KG1 (cell line): ENCODE measurements at regions not wholly inside any gene's neighbourhood (a gene's known extent, or its start where the extent isn't known, plus 50 kb on each side); places are given as distances from the start of the nearest gene placed in this dataset.

Source experiments
- DNase-seq: peaks from one replicate; lab custom pipeline; 2025; lab: John Stamatoyannopoulos, UW

DNA sequence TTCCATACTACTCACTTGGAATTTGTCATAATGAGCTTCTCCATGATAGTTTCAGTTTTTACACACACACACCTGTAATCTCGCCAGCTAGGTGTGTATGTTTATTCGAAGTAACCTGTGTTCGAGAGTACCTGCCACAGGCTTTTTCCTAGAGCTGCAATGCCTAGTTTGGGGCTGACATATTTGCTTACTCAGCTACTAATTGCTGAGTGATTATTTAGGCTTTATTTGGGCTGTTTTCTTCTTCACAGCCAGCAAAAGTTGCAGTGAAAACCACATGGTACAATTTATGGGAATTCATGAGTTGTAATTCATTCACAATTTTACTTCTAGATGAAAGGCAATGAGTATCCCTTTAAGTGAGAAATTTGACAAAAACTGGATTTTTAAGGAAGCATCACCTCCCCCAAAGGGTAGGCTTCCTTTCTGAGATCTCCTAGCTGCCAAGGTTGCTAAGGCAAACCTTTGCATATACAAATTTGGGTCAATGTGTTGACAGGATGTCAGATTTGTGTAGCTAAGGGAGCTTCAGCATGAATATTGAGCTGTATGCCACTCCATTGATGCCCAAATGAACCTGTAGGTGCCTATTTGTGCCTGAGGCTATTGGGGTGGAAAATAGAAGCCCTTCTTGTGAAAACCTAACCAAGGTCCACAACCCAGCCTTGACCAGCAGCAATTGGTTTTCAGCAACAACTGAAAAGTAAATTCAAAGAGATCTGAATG lies 108.7 kb upstream of the OTX2 start:
- DNase-seq = no peak

DNA sequence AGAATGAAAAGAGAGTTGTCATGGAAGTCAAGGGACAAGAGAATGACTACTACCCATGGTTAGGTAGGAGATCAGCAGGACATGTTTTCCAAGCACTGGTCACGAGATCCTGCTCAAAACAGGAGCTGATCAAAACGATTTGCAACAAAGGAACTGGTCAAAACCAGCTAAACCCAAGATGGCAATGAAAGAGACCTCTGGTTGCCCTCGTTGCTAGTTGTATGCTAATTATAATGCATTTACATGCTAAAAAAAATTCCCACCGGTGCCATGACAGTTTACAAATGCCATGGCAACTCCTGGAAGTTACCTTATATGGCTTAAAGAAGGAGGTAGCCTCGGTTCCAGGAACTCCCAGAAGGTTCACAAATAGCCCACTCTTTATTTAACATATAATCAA lies 95.0 kb upstream of the OTX2 start:
- no peak for DNase-seq

DNA sequence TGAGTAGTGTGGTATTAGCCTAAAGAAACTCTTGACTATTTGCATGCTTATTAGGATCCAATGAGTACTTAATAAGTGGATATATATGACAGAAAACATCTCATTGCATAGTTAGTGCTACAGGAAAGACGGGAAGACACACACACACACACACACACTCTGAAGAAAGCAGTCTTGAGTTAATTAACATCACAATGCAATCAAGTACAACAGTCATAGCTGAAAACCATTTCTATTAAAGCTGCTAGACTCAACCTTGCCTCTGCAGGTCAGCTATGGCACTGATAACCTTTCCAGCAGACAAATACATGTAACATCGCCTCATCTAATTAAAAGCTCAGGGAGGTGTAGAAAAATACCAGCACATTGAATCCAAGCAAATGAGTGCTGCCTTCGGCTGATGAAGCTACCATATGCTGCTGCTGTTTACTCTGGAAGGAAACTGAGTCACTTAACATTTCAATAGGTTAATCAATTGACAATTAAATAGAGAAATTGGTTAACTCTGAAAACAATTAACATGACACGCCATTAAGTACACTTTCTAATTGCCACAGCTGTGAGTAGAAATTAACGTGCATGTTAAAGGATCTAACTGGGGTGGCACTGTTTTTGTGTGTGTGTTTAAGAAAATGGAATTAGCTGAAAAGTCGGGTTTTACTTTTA lies 93.2 kb upstream of the OTX2 start:
- DNase-seq = no peak

DNA sequence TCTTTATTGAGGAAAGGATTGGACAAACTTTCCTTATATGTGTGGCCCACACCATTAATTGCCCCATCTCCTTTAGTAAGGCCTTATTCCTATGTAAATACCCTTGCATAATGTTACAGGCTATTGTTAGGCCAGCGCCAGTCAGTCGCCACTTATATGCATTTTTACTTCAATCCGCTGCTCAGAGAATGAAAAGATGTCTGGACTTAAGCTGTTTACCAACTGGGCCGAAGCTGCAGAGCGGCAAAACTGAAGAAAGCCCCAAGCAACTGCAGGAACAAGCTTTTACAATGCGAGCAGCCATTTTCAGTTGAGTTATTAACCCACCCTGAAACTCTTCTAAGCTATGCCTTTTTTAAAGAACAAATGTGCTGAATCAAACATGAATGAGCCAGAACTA lies 92.1 kb upstream of the OTX2 start:
- DNase-seq = no peak

DNA sequence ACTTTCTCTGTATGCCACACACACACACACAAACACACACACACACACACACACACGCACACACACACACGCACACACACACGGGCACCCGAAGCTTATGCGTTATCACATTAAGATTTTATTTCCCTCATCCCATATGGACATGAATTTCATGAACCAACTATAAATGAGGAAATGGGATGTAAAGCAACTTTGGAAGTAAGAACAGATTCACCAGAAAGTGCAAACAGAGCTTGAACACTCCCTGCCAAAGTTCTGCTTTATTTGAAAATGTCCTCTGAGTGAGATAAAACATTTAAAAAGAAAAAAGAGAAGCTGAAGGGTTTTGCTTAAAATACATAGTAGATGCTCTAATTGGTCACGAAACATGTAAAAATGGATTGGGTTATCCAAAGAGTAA lies 90.4 kb upstream of the OTX2 start:
- DNase-seq = no peak

DNA sequence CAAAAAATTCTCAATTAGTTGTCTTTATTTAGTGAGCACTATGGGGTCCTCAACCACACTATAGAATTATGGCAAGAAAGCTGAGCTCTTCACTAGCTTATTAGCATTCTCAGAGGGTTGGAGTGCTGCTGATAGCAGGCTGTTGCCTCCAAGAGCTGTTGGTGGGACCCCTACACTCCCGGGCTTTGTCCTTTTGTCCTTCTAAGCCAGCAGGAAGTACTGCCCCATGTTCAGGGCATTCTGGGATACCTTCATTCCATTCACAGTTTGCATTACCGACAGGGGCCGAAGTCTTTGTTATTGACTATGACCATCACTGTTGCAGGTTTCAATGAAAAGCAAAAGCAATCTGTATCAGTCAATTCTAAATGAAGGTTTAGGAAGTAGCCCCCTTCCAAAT lies 89.5 kb upstream of the OTX2 start:
- DNase-seq = no peak

DNA sequence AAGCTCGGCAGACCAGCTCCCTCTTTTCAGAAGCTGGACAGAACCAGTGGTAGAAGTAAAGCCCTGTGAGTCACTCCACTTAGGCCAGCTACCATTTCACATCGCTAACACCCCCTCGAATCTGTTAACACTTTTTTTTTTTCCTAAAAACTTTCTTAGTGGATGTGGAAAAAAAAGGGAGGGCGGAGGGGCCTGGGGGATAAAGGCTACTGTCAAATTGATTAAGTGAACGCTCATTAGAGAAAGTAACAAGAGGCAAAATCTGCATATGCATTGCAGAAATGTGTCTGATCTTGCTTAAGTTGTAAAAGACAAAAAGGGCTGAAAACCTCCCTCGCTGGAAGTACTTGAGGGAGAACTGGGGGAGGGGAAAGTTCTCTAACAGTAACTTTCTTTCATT lies 86.6 kb upstream of the OTX2 start:
- no peak for DNase-seq

DNA sequence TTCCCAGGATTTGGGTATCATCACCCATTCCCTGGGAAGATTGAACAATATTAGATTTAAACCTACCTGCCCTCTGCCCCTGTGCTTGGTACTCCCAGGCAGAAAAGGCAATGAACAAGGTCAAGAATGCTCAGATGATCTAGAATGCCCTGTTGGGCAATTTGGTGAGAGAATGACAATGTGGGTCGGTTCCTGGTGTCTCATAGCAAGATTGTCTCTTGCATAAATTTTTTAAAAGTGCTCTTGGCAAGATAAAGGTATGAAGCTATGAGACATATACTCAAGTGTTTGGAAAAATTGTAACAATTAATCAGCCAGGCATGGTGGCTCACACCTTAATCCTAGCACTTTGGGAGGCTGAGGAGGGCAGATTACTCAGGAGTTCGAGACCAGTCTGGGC lies 86.0 kb upstream of the OTX2 start:
- no peak for DNase-seq

DNA sequence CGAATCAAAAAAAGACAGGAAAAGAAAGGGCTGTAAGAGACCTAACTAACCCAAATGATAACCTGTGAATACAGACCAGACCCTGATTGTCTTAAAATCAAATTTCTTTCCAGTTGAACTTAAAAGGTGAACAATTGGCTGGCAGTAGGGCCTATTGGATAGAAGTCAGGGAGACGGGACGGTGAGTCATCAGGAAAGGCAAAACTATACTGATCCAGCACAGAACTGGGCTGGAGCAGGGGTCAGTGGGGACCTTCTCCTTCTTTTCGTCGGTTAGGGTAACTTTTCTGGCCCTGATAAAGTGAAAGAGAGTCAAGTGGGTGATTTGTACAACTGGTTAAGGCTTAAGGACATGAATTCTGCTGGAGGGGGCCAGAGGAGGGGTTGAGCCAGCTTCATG lies 84.9 kb upstream of the OTX2 start:
- no peak for DNase-seq

DNA sequence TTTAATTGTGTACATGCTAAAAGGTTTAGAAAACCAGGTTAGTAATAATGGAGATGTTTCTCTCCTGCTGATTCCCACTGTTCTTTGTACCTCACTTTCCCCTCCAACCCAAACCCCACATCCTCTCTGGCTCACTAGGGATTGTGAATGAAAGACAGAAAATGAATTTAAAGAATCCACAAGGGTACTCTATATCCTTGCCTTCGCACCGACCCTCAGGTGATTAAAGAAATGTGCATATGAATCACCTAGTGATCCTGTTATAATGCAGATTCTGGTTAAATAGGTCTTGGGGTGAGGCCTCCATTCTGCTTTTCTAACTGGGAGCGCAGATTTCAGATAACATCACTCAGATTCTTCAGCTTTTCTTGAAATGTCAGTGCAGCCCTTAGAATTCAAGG lies 84.3 kb upstream of the OTX2 start:
- no peak for DNase-seq

DNA sequence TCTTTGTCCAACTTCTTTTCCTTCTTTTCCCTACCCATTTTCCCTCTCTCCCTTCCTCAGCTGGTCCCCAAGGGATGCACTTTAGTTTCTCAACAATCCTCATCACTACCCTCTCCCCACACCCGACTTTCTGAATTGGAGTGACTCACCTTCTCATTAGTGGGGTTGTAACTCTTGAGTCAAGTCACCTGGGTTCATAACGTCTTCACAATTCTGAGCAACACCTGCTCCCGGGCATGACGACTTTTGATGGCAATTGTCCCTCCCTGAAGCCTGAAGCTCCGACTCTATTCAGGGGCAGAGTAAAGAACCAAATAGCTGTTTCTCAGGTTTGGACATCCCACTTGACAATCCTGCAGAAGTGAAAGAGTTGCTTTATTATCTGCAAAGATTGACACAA lies 82.7 kb upstream of the OTX2 start:
- no peak for DNase-seq

DNA sequence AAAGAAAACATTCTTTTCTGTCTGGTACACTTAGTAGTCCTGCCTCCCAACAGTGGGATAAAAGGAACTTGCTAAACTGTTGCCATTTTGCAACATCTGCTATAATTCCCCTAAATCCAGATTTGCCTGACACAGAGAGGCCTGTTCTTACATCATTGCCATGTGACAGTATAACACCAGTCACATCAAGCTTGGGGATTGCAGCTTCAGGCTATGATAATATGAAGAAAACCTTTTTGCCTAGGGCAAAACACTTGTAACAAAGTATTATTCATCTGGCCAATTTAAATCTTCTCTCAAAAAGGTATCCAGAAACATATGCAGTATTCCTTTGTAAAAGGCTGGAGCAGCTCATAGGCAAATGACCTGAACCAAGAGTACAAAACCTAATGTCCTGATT lies 80.9 kb upstream of the OTX2 start:
- no peak for DNase-seq

DNA sequence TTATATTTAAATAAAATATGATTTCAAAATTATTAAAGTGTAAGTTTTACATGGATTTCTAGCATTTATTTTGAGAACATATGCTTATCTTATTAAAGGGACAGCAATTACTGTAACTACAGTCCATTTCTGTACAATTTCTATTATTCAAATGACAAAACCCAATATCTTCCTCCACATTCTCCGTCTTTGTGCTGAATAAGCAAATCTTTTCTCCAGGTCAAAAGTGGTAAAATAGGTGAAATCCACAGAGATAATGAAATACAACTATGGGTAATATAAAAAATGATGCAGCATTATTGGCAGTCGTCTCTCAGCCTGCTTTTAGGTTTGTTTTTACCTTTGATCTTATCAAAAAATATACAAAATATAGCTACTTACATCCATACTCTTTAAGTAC lies 79.4 kb upstream of the OTX2 start:
- no peak for DNase-seq

DNA sequence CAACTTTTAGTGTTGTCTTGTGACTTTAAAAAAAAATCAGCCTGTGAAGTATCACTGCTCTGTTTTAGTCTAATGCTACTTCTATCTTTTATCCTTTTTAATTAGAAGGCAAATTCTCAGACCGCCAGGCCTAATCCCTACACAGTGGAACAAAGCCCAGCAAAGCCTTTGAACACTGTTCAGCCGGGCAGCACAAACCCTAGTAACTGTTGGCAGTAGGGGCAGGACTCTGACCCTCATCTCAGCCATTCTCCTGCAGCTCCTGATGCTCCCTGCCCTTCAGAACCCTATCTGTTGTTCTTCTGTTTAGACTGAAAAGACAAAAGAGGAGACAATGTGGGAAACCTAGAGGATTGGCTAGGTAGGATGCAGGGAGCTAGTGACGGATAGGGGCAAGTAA lies 78.0 kb upstream of the OTX2 start:
- DNase-seq = no peak

DNA sequence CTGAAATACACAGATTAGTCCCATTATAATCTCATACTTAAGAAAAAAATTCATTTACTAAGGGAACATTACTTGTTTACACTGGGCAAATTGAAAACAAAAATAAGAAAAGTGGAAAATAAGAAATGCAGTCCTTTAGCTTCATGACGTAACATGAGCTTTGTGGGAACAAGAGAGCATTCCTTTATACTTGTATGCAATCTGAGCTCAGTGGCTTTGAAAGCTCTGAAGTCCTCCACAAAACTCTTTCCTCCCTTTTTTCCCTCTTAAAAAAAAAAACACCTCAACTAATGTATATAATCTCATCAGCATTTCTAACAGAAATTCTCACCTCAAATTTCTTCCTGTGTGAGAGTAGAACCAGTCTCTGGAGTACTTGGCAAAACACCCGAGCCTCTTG lies 76.9 kb upstream of the OTX2 start:
- no peak for DNase-seq

DNA sequence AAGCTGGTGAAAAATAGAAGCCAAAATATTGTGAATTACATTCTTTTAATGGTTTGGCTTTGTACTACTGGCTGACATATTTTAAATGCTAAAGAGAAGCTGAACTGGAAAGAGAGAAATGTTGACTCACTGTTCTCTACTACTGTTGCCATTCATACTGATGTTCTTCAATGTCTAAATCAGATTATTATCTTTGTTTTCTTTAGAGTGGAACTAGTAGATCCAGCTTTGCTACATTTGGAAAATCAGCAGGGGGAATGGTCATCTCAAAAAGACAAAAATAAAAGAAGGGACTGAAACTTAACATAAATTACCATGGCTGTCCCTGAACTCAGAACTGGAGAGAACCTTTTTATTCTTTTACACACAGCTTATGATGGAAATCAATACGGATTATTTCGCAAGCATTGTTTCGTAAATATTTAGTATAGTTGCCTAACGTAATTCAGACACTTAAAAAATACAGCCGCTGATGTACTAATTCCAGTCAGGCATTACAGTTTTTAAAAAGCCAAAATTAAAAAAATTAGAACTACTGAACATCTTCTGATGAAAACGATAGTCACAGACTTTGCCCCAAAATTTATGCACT lies 76.3 kb upstream of the OTX2 start:
- DNase-seq = no peak

DNA sequence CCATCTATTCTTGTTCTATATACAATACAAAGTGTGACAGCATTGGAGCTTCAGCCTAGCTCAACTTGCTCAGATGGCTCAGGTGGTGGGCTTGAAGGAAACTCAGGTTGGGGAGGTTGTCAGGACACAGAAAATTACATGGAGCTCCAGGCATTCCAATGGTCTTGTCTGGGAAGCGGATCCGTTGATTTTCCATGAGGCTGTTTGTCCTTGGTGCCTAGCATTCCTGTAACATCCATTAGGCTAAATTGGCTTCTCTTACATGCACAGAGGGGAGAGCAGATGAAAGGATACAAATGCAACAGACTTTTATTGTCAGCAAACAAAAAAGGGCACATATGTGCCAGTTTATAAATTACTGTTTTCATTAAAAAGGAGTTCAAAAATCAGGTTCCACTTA lies 75.5 kb upstream of the OTX2 start:
- no peak for DNase-seq

DNA sequence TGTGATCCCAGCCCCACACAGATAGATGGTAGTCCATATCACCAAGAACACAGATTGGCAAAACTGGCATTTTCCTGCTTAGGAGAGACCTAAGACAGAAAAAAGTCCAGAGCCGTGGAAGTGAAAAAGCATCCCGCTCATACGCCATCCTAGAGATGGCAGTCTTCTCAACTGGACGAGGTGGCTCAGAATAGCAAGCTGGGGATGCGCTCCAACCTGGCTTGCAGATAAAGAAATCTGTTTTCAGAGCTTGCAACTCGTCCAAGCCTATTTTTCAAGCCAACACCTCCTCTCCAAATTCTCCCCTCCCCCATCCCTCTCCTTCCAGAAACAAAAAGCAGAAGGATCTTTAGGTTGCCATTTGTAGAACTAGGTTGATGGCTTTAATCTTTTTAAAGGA lies 74.3 kb upstream of the OTX2 start:
- DNase-seq = no peak

DNA sequence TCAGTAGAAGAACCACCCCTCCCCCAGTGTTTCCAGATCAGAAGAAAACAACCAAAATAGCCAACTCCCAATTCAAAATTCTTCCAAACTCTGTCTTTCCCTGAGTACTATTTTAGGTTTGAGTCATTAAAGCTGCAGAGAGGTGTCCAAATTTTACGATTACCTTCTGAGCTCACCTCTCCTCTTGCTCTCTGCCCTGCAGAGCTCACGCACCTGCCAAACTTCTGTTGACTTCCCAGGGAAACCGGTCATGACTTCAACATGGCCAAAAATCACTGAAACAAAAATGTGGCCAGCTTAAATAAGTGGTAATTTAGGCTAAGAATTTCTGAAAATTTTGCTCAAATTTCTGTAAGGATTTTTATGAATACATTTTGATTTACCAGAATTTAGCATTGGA lies 70.9 kb upstream of the OTX2 start:
- DNase-seq = no peak

DNA sequence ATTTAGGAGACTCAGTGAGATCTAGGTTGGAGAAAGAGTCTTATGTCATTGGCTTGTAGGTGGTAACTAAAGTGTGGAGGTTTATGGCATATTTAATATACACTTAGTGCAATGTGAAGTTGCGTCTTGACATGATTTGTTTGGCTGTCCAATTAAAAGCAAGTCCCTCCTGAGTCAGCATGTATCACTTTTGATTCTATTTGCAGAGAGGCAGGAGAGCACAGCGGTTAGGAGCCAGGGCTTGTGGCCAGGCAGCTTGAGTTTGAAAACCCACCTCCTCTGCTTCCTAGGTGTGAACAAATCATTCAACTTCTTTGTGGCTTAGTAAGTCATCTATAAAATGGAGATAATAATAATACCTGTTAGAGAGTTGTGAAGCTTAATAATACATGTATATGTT lies 68.5 kb upstream of the OTX2 start:
- no peak for DNase-seq

DNA sequence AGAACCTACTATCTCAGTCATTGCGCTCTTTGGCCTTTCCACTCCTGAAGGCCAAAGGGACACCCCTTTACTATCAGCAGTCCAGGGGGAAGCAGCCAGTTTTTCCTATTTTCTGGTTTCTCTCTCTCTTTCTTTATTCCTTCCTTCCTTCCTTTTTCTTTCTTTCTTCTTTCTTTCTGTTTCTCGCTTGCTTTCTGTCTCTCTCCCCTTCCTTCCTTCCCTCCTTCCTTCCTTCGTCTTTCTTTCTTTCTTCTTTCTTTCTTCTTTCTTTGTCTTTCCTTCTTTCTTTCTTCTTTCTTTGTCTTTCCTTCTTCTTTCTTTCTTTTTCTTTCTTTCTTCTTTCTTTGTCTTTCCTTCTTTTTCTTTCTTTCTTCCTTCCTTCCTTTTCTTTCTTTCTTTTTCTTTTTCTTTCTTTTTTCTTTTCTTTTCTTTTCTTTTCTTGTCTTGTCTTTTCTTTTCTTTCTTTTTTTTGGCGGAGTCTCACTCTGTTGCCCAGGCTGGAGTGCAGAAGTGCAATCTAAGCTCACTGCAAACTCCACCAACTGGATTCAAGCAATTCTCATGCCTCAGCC lies 64.9 kb upstream of the OTX2 start:
- no peak for DNase-seq

DNA sequence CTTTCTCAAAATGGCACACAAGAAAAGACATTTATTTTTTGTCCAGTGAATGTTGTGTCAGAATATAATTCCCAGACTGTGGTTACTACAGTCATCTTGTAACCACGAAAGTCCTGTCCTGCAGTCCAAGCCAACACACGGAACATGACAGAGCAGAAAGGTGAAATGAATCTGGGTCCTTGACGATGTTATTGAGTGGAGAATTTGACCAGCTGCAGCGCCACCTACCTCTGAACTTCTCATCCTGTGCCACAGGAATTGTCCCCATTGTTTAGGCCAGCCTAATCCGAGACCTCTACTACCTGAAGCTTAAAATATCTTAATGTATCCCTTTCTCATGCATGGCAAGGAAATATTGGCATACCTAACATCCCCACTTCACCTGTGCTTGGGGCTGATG lies 64.1 kb upstream of the OTX2 start:
- DNase-seq = no peak

DNA sequence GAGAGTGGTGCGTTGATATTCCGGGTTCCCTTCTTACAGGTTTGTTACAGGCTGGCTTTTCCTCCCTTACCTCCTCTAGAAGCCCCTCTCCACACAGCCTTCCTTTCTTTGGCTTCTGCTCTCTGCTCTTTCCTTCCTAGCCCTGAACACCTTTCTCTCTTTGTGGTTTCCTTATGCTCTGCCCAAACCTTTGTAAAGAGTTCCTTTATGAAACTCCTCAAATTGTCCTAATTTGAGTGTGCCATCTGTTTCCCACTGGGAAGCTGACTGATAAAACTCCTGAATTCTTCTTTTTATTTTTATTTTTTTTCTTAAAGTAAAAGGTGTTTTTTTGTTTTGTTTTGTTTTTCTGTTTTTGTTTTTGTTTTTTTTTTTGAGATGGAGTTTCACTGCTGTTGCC lies 60.1 kb upstream of the OTX2 start:
- no peak for DNase-seq

DNA sequence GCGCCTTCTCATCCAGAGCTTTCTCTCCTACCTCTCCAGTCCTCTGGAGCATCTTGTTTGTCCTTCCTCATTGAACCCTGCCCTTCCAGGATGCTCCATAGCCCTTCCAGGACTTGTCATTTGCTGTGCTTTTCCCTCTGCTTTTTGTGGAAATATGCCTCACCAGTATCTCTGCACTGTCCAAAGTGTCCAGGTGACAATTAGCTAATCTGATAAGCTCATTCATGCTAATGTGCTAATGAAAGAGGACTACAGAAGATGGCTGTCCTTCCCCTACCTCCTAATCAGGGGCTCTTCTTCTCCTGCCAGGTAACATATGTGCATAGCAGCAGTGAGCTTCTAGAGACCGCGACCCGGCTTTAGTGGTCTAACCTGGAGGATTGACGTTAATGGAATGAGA lies 58.4 kb upstream of the OTX2 start:
- DNase-seq = no peak
